ENCODE measurements at regions not wholly inside any gene's neighbourhood (a gene's known extent, or its start where the extent isn't known, plus 50 kb on each side); places are given as distances from the start of the nearest gene placed in this dataset.

GRCh38 chr4:60885011-60885410, 315.1 kb upstream of the ADGRL3 start:
- FAIRE-seq (no peak), DNase-seq (ENCODE audit: low read depth in 1 of 2, low spot score in 2 of 2) (no peak)
- no peaks in the 10 kb centered on the region for H4K20me1 ChIP-seq (replicated peaks in 1 of 2; ENCODE audit: control insufficient read depth in 1 of 2, insufficient read depth in 2 of 2, low read length in 2 of 2)
- no peak overlapping the region for H2BK12ac ChIP-seq (ENCODE audit: low read depth, low read length)
- H2AFZ ChIP-seq (ENCODE audit: low read length), result no peak overlapping the region
- WGBS, 2 experiments (ENCODE audit: extremely low coverage in 1 of 2, insufficient coverage in 1 of 2, insufficient read length in 1 of 2, insufficient replicate concordance in 2 of 2, low coverage in 1 of 2, low lambda C conversion rate in 2 of 2, missing lambda C conversion rate in 1 of 2), result 87% methylated on average over 2 of the region's 2 CpGs; no CpG with 5 or more reads in 1 of the 2 experiments
- no peak overlapping the region for H4K5ac ChIP-seq (ENCODE audit: insufficient read length, low read depth, low read length)
- H3K4me3 ChIP-seq (ENCODE audit: extremely low read depth in 1 of 4, insufficient read depth in 2 of 4, low read depth in 3 of 4, low read length in 4 of 4), result no peak overlapping the region
- no peak overlapping the region for H4K91ac ChIP-seq (replicated peaks; ENCODE audit: insufficient read length, low read length)
- H3K79me1 ChIP-seq (ENCODE audit: low read depth, low read length), result no peaks in the 10 kb centered on the region
- no peak overlapping the region for H2BK15ac ChIP-seq (ENCODE audit: low read length)
- H3K9ac ChIP-seq (replicated peaks in 1 of 4; ENCODE audit: extremely low read depth in 1 of 4, low read depth in 3 of 4, low read length in 3 of 4), result no peak overlapping the region
- H3K4me2 ChIP-seq (ENCODE audit: insufficient read depth in 1 of 2, low read depth in 2 of 2, low read length in 2 of 2), result no peak overlapping the region
- ChIA-PET POLR2A (ENCODE audit: partially characterized antibody) (no interaction called here), CTCF (ENCODE audit: partially characterized antibody) (no interaction called here)
- no peaks in the 10 kb centered on the region for H3K4me1 ChIP-seq (replicated peaks in 1 of 4; ENCODE audit: control insufficient read depth in 3 of 4, insufficient read depth in 4 of 4, low read length in 3 of 4)
- H2BK20ac ChIP-seq (ENCODE audit: low read length), result no peak overlapping the region
- no peak overlapping the region for H2BK120ac ChIP-seq (replicated peaks; ENCODE audit: low read depth, low read length)
- no peak overlapping the region for H4K8ac ChIP-seq (ENCODE audit: extremely low read depth, insufficient read depth, low read length)
- no peak overlapping the region for H2BK5ac ChIP-seq (ENCODE audit: low read depth, low read length)
- H3K9me3 ChIP-seq (ENCODE audit: insufficient read depth in 2 of 2, low read depth in 1 of 2, low read length in 1 of 2), result no peaks in the 10 kb centered on the region
- no peak for TF ChIP-seq TCF12 (IDR thresholded peaks at IDR 0.05; ENCODE audit: low read depth, low read length)
- TF ChIP-seq CREB1 (IDR thresholded peaks at IDR 0.05), result no peak
- no peak for TF ChIP-seq FOSL1 (IDR thresholded peaks at IDR 0.05; ENCODE audit: insufficient read depth, low read depth, low read length)
- TF ChIP-seq SP1 (IDR thresholded peaks at IDR 0.05; ENCODE audit: low read depth, low read length), result no peak
- TF ChIP-seq SRF (IDR thresholded peaks at IDR 0.05; ENCODE audit: low read depth, low read length), result no peak
- no peak for TF ChIP-seq RNF2 (IDR thresholded peaks at IDR 0.05; ENCODE audit: borderline replicate concordance, low read depth, low read length, missing control alignments, poor library complexity, severe bottlenecking)
- no peaks in the 10 kb centered on the region for H3K23me2 ChIP-seq (ENCODE audit: low read depth, low read length)
- no peaks in the 10 kb centered on the region for H3K79me2 ChIP-seq (ENCODE audit: control insufficient read depth in 1 of 2, insufficient read depth in 2 of 2, low read length in 2 of 2)
- no peak overlapping the region for H2AK5ac ChIP-seq (ENCODE audit: low read depth, low read length)
- no peaks in the 10 kb centered on the region for H3K36me3 ChIP-seq (ENCODE audit: control insufficient read depth in 2 of 4, insufficient read depth in 4 of 4, low read length in 3 of 4)
- no peak overlapping the region for H3K14ac ChIP-seq (ENCODE audit: insufficient read length)
- H3K27me3 ChIP-seq (replicated peaks in 1 of 4; ENCODE audit: control insufficient read depth in 3 of 4, extremely low read depth in 1 of 4, insufficient read depth in 3 of 4, low read length in 3 of 4), result no peaks in the 10 kb centered on the region
- H3K23ac ChIP-seq (ENCODE audit: insufficient read length), result no peak overlapping the region
- no peak overlapping the region for H3K56ac ChIP-seq (replicated peaks; ENCODE audit: insufficient read length, low read depth, low read length)
- H3K27ac ChIP-seq (ENCODE audit: low read depth, low read length), result no peak overlapping the region
- no peak overlapping the region for H3K4ac ChIP-seq (replicated peaks; ENCODE audit: insufficient read length, low read depth, low read length)
- H3K18ac ChIP-seq (ENCODE audit: extremely low read depth, low read length), result no peak overlapping the region
